ENCODE measurements at regions not wholly inside any gene's neighbourhood (a gene's known extent, or its start where the extent isn't known, plus 50 kb on each side); places are given as distances from the start of the nearest gene placed in this dataset.

- TF ChIP-seq, protein P1, sequence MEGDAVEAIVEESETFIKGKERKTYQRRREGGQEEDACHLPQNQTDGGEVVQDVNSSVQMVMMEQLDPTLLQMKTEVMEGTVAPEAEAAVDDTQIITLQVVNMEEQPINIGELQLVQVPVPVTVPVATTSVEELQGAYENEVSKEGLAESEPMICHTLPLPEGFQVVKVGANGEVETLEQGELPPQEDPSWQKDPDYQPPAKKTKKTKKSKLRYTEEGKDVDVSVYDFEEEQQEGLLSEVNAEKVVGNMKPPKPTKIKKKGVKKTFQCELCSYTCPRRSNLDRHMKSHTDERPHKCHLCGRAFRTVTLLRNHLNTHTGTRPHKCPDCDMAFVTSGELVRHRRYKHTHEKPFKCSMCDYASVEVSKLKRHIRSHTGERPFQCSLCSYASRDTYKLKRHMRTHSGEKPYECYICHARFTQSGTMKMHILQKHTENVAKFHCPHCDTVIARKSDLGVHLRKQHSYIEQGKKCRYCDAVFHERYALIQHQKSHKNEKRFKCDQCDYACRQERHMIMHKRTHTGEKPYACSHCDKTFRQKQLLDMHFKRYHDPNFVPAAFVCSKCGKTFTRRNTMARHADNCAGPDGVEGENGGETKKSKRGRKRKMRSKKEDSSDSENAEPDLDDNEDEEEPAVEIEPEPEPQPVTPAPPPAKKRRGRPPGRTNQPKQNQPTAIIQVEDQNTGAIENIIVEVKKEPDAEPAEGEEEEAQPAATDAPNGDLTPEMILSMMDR (IDR thresholded peaks at IDR 0.05), result no peak
- no peak for TF ChIP-seq POLR2AphosphoS5 (IDR thresholded peaks at IDR 0.05)
- no peak for TF ChIP-seq EP300 (IDR thresholded peaks at IDR 0.05)
Observed at GRCh38 chr14:56027421-56027820, 90.8 kb upstream of the PELI2 start.
